ENCODE measurements at regions not wholly inside any gene's neighbourhood (a gene's known extent, or its start where the extent isn't known, plus 50 kb on each side); places are given as distances from the start of the nearest gene placed in this dataset.

DNA sequence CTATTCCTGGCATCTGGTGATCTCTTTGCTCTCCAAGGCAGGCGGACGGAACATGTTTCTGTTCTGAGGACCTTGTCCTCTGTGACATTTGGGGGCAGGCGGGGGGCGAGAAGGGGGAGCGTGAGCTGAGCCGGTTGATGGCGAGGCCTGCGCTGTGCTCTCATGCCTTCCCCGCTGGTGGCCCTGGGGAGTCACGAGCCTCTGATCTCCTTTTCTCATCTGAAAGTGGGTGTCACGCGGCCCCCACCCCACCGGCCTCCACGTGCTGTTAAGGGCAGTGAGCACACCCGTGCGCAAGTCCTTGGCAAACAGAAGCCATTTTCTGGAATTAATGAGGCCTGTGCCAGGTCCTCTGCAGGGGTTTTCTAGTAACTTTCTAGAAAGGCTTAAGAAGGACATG is 102.8 kb upstream of the ACTRT2 start:
- H3K27me3 Mint-ChIP-seq (ENCODE audit: insufficient read depth) = no peaks in the 10 kb centered on the region
- DNase-seq (ENCODE audit: low spot score) = no peak
- no peak overlapping the region for H3K27ac Mint-ChIP-seq
- H3K36me3 Mint-ChIP-seq (ENCODE audit: low read depth) = no peaks in the 10 kb centered on the region
- peaks cover 8% of the 10 kb centered on the region for H3K9me3 Mint-ChIP-seq
- intact Hi-C loops (cut with micrococcal nuclease) = no loop called here
- H3K4me1 Mint-ChIP-seq (ENCODE audit: low read depth) = no peaks in the 10 kb centered on the region
- H3K4me3 Mint-ChIP-seq = no peak overlapping the region

DNA sequence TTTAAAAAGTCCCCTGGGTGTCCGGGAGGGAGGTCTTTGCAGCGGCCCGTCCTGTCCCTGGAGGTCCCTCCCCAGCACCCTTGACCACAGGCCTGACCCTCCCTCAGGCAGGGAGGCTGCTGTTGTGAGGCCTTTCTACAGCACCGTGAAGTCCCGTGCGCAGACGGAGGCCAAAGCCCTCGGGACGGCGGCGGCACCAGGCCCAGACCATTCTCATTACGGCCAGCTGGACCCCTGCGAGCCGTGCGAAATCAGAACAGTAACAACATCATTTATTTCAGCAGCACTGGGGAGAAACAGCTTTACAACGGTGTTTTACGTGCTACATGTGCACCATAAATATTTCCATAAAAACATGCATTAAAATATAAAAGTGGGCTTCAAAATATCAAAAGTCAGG is 101.4 kb upstream of the ACTRT2 start:
- Mint-ChIP-seq H3K9me3 (peaks cover 8% of the 10 kb centered on the region), H3K27me3 (ENCODE audit: insufficient read depth) (no peaks in the 10 kb centered on the region), H3K4me3 (no peak overlapping the region), H3K27ac (no peak overlapping the region), H3K4me1 (ENCODE audit: low read depth) (no peaks in the 10 kb centered on the region), H3K36me3 (ENCODE audit: low read depth) (no peaks in the 10 kb centered on the region)
- DNase-seq (ENCODE audit: low spot score) = no peak
- intact Hi-C loops (cut with micrococcal nuclease) = no loop called here

DNA sequence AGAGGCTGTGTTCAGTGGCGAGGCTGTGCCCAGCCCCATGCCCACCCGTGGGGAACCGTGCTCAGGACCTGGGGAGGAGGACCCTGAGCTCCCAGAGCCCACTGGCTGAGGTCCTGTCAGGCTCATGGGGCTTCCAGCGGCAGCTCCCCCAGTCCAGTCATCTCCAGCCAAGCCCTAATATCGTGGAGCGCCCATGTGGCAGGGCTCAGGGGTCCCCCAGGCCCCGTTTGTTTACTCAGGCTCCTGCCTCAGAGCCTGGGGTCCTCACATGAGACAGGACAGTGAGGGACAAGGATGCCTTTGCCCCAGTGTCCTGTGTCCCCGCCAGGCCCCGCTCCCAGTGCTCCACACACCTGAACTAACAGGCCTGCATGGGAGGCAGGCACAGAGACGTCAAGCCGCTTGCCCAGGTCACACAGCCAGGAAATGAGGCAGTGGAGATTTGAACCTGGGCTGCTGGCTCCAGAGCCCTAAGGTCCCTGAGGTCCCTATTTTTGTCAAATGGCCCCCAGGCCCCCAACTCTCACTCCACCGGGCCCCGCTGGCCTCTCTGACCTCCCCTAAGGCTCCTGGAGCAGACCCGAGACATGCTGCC is 100.7 kb upstream of the ACTRT2 start:
- H3K4me1 Mint-ChIP-seq (ENCODE audit: low read depth) = no peaks in the 10 kb centered on the region
- intact Hi-C loops (cut with micrococcal nuclease) = no loop called here
- no peak overlapping the region for H3K27ac Mint-ChIP-seq
- no peak overlapping the region for H3K4me3 Mint-ChIP-seq
- H3K27me3 Mint-ChIP-seq (ENCODE audit: insufficient read depth) = no peaks in the 10 kb centered on the region
- no peaks in the 10 kb centered on the region for H3K36me3 Mint-ChIP-seq (ENCODE audit: low read depth)
- no peak for DNase-seq (ENCODE audit: low spot score)
- peaks cover 6% of the 10 kb centered on the region for H3K9me3 Mint-ChIP-seq

GRCh38 chr1:2921970-2922686 is 99.1 kb upstream of the ACTRT2 start:
- Mint-ChIP-seq H3K27me3 (ENCODE audit: insufficient read depth) (no peaks in the 10 kb centered on the region), H3K27ac (no peak overlapping the region), H3K9me3 (no peaks in the 10 kb centered on the region), H3K4me3 (no peak overlapping the region), H3K36me3 (ENCODE audit: low read depth) (no peaks in the 10 kb centered on the region), H3K4me1 (ENCODE audit: low read depth) (no peaks in the 10 kb centered on the region)
- peak; percentile 5 for DNase-seq (ENCODE audit: low spot score)
- intact Hi-C loops (cut with micrococcal nuclease) = loop anchor here (2.0 kb wide), 1 partner anchor 507 kb away; no protein-coding TSS in a partner anchor

DNA sequence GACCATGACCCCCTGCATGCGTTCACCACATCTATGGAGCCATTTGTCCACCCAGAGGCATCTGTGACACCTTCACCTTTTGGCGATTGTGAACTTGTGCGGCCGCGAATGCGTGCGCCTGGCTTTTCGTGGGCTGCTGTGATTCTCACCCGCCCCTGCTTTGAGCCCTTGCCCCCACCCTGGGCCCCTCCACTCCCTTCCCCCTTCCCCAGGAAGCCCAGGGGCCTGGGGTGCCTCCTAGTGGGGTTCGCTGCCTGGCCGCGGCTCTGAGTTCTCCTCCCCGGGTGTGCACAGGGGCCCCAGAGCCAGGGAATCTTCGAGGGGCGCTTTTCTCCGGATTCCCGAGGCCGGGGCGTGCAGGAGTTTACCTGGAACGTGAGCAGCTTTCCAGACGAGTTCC is 97.9 kb upstream of the ACTRT2 start:
- H3K4me3 Mint-ChIP-seq = no peak overlapping the region
- no peak for DNase-seq (ENCODE audit: low spot score)
- intact Hi-C loops (cut with micrococcal nuclease) = loop anchor here (2.0 kb wide), 1 partner anchor 509 kb away; no protein-coding TSS in a partner anchor
- H3K4me1 Mint-ChIP-seq (ENCODE audit: low read depth) = no peaks in the 10 kb centered on the region
- no peaks in the 10 kb centered on the region for H3K36me3 Mint-ChIP-seq (ENCODE audit: low read depth)
- no peak overlapping the region for H3K27ac Mint-ChIP-seq
- H3K27me3 Mint-ChIP-seq (ENCODE audit: insufficient read depth) = no peaks in the 10 kb centered on the region
- no peaks in the 10 kb centered on the region for H3K9me3 Mint-ChIP-seq

DNA sequence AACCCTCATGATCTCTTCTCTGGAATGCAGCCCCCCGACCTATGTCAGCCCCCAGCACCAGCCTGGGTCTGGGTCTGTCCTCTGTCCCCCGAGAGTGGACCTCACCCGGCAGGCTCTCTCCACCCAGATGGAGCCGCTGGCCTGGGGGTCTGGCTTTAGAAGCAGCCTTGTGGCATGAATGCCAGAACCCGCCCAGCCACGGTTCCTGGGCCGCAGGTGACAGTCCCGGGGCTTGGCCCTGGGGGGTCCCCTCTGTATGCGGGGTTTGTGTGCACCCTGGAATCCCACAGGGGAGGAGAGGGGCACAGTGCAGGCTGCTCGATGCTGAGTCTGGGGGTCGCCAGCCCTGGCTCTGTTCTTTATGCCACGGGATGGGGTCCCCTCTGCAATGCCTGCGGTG is 96.0 kb upstream of the ACTRT2 start:
- Mint-ChIP-seq H3K36me3 (ENCODE audit: low read depth) (no peaks in the 10 kb centered on the region), H3K27ac (no peak overlapping the region), H3K9me3 (no peaks in the 10 kb centered on the region), H3K27me3 (ENCODE audit: insufficient read depth) (no peaks in the 10 kb centered on the region), H3K4me1 (ENCODE audit: low read depth) (no peaks in the 10 kb centered on the region), H3K4me3 (no peak overlapping the region)
- no peak for DNase-seq (ENCODE audit: low spot score)
- intact Hi-C loops (cut with micrococcal nuclease) = no loop called here

GRCh38 chr1:2925918-2926317 is 95.3 kb upstream of the ACTRT2 start:
- Mint-ChIP-seq H3K27me3 (ENCODE audit: insufficient read depth) (no peaks in the 10 kb centered on the region), H3K4me3 (no peak overlapping the region), H3K4me1 (ENCODE audit: low read depth) (no peaks in the 10 kb centered on the region), H3K27ac (no peak overlapping the region), H3K36me3 (ENCODE audit: low read depth) (no peaks in the 10 kb centered on the region), H3K9me3 (no peaks in the 10 kb centered on the region)
- intact Hi-C loops (cut with micrococcal nuclease) = no loop called here
- DNase-seq (ENCODE audit: low spot score) = no peak

DNA sequence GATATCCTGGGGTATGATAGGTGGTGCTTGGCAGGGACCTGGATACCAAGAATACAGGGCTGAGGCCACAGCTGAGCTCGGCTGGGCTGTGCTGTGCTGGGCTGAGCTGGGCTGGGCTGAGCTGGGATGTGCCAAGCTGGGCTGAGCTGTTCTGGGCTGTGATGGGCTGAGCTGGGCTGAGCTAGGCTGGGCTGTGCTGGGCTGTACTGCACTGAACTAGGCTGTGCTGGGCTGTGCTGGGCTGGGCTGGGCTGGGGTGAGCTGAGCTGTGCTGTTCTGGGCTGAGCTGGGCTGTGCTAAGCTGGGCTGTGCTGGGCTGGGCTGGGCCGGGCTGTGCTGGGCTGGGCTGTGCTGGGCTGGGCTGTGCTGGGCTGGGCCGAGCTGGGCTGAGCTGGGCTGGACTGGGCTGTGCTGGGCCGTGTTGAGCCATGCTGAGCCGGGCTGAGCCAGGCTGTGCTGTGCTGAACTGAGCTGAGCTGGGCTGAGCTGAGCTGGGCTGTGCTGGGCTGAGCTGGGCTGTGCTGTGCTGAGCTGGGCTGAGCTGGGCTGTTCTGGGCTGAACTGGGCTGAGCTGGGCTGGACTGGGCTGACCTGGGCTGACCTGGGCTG is 94.7 kb upstream of the ACTRT2 start:
- H3K27me3 Mint-ChIP-seq (ENCODE audit: insufficient read depth) = no peaks in the 10 kb centered on the region
- no peak for DNase-seq (ENCODE audit: low spot score)
- H3K9me3 Mint-ChIP-seq = no peaks in the 10 kb centered on the region
- intact Hi-C loops (cut with micrococcal nuclease) = no loop called here
- no peaks in the 10 kb centered on the region for H3K4me1 Mint-ChIP-seq (ENCODE audit: low read depth)
- no peak overlapping the region for H3K27ac Mint-ChIP-seq
- no peak overlapping the region for H3K4me3 Mint-ChIP-seq
- H3K36me3 Mint-ChIP-seq (ENCODE audit: low read depth) = no peaks in the 10 kb centered on the region

- no peaks in the 10 kb centered on the region for H3K36me3 Mint-ChIP-seq (ENCODE audit: low read depth)
- intact Hi-C loops (cut with micrococcal nuclease) = no loop called here
- no peak overlapping the region for H3K4me3 Mint-ChIP-seq
- H3K27me3 Mint-ChIP-seq (ENCODE audit: insufficient read depth) = no peaks in the 10 kb centered on the region
- H3K27ac Mint-ChIP-seq = no peak overlapping the region
- DNase-seq (ENCODE audit: low spot score) = no peak
- H3K9me3 Mint-ChIP-seq = no peaks in the 10 kb centered on the region
- no peaks in the 10 kb centered on the region for H3K4me1 Mint-ChIP-seq (ENCODE audit: low read depth)
Measured at GRCh38 chr1:2927393-2928360, 93.6 kb upstream of the ACTRT2 start.

DNA sequence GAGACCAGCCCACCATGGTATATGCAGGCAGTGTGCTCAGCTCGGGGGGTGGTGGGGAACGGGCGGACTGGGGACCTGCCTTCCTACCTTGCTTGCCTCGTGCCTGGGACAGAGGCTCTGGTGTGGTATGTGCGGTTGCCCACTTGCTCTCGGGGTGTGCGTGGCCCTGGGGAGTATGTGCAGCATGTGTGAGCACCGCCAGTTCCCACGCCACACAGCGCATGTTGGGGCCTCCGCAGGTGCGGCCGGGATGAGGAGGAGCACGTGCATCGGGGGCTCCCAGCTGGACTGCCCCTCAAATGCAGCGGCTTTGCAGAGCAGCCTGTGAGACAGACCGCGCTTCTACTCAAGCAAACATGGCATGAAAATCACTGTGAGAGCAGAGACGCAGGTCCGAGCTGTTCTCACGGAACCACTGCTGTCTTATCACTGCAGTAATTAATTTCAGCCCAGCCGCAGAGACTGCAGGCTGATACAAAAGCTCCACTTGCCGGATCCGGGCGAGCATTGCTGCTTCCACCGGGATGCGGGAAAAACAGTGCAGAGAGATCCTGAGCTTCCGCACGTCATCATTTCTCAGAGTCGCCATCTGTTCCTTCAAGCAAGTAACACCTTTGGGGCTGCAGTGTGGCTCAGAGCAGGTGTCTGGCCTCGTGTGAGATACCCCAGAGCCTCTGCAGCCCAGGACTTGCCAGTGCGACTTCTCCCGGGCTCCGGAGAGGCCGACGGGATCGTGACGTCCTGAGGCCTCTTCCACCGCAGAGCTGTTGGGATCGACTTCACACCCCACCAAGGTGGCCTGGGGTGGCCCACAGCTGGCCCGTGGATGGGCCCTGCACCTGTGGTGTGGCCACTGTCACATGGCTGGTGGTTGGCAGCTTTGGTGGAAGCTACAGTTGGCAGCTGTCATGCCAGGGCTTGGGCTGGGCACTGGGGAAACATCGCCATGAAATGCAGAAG is 92.6 kb upstream of the ACTRT2 start:
- no peaks in the 10 kb centered on the region for H3K27me3 Mint-ChIP-seq (ENCODE audit: insufficient read depth)
- intact Hi-C loops (cut with micrococcal nuclease) = no loop called here
- DNase-seq (ENCODE audit: low spot score) = no peak

DNA sequence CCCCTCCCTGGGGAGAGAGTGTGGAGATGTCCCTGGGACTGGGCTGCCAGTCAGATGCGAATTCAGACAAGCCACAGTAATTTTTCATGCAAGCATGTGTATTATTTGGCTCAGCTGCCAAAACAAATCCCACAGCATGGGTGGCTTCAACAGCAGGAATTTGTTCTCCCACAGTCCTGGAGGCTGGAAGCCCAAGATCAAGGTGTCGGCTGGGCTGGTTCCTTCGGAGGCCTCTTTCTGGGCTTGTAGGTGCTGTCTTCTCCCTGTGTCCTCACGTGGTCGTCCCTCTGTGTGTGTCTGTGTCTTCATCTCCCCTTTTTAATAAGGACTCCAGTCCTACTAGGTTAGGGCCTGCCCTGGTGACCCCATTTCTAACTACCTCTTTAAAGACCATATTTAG is 91.9 kb upstream of the ACTRT2 start:
- DNase-seq (ENCODE audit: low spot score) = no peak
- intact Hi-C loops (cut with micrococcal nuclease) = no loop called here

More for the DNA sequence above, 92.6 kb upstream of the ACTRT2 start:
- Mint-ChIP-seq H3K36me3 (ENCODE audit: low read depth) (no peaks in the 10 kb centered on the region), H3K4me1 (ENCODE audit: low read depth) (no peaks in the 10 kb centered on the region), H3K27ac (no peak overlapping the region), H3K9me3 (no peaks in the 10 kb centered on the region), H3K4me3 (no peak overlapping the region)

More for the DNA sequence above, 91.9 kb upstream of the ACTRT2 start:
- H3K36me3 Mint-ChIP-seq (ENCODE audit: low read depth) = no peaks in the 10 kb centered on the region
- H3K4me3 Mint-ChIP-seq = no peak overlapping the region
- H3K9me3 Mint-ChIP-seq = no peaks in the 10 kb centered on the region
- H3K27ac Mint-ChIP-seq = no peak overlapping the region
- H3K27me3 Mint-ChIP-seq (ENCODE audit: insufficient read depth) = no peaks in the 10 kb centered on the region
- no peaks in the 10 kb centered on the region for H3K4me1 Mint-ChIP-seq (ENCODE audit: low read depth)

All from activated T-helper 1 cell treated with anti-CD3 and anti-CD28 coated beads, Interleukin-12 subunit alpha, Interleukin-12 subunit beta, Interleukin-2, Interleukin-4 antibody, amounts not matched to agents 30 ng/mL and 10 ng/mL and 1 ng/mL, durations not matched to agents 14 hours and 24 hours and 36 hours (primary cell).